SU-DHL-6 (cell line): ENCODE measurements at regions not wholly inside any gene's neighbourhood (a gene's known extent, or its start where the extent isn't known, plus 50 kb on each side); places are given as distances from the start of the nearest gene placed in this dataset.

ENCODE experiments used
- H2AFZ ChIP-seq: fragments of 200-600 bp; sonication (generic); 2 replicates; pipeline ENCODE4 v1.6.1; 2014; ENCODE audit warnings: low read depth, mild to moderate bottlenecking, moderate library complexity, mixed read lengths, antibody characterized with exemption, low read length; ENCODE audit not compliant: severe bottlenecking
- H3F3A ChIP-seq: fragments of 200-600 bp; shearing (Covaris generic); 2 replicates; pipeline ENCODE4 v1.6.0; 2016; ENCODE audit warnings: antibody characterized with exemption, mild to moderate bottlenecking; ENCODE audit not compliant: insufficient read depth
- H3K27ac ChIP-seq: fragments of 200-600 bp; sonication (generic); 2 replicates; pipeline ENCODE4 v1.5.1; 2016; ENCODE audit warnings: low read depth, mild to moderate bottlenecking, low read length, moderate library complexity, mixed read lengths
- H3K27me3 ChIP-seq: fragments of 200-600 bp; sonication (generic), shearing (Covaris generic); 2 replicates; pipeline ENCODE4 v1.6.0; 2014; ENCODE audit warnings: mild to moderate bottlenecking, low read length
- H3K36me3 ChIP-seq: fragments of 200-600 bp; sonication (generic); 2 replicates; pipeline ENCODE4 v1.6.1; 2014; ENCODE audit warnings: mild to moderate bottlenecking, low read length, mixed read lengths
- H3K4me2 ChIP-seq: fragments of 300-600, 200-600 bp; shearing (Covaris generic), sonication (generic); 2 replicates; pipeline ENCODE4 v1.6.0; 2014; ENCODE audit warnings: low read length, low read depth, mild to moderate bottlenecking; ENCODE audit not compliant: poor library complexity, severe bottlenecking
- H3K4me3 ChIP-seq: fragments of 200-600 bp; sonication (generic); 2 replicates; pipeline ENCODE4 v1.5.1; 2014; ENCODE audit warnings: antibody characterized with exemption, low read length, mild to moderate bottlenecking, mixed read lengths; ENCODE audit not compliant: insufficient read depth, poor library complexity, severe bottlenecking
- H3K79me2 ChIP-seq: fragments of 200-600 bp; sonication (generic); 2 replicates; pipeline ENCODE4 v1.6.1; 2014; ENCODE audit warnings: mild to moderate bottlenecking, low read length, moderate library complexity; ENCODE audit not compliant: insufficient read depth
- H3K9ac ChIP-seq: fragments of 200-600 bp; sonication (generic); 2 replicates; pipeline ENCODE4 v1.7.0; 2014; ENCODE audit warnings: mild to moderate bottlenecking, low read length
- H3K9me2 ChIP-seq: fragments of 200-600 bp; sonication (generic); replicated peaks from 2 replicates; pipeline ENCODE4 v1.6.1; 2014; ENCODE audit warnings: low read length; ENCODE audit not compliant: insufficient read depth
- H3K9me3 ChIP-seq: fragments of 200-600 bp; sonication (generic); 2 replicates; pipeline ENCODE4 v1.6.1; 2014; ENCODE audit warnings: low read length, mixed read lengths; ENCODE audit not compliant: insufficient read depth
- H4K20me1 ChIP-seq: fragments of 200-600 bp; sonication (generic); 2 replicates; pipeline ENCODE4 v1.6.1; 2014; ENCODE audit warnings: low read depth, mild to moderate bottlenecking, antibody characterized with exemption, low read length, moderate library complexity, mixed read lengths
- CTCF ChIP-seq: fragments of 200-600 bp; sonication (generic); IDR thresholded peaks from one replicate; pipeline ENCODE4 v1.5.1; 2017; ENCODE audit warnings: antibody characterized with exemption, mild to moderate bottlenecking, low read length, moderate library complexity; ENCODE audit not compliant: insufficient read depth, poor library complexity, severe bottlenecking
- EZH2phosphoT487 ChIP-seq: fragments of 200-600 bp; sonication (generic), shearing (Covaris generic); conservative IDR thresholded peaks from 2 replicates; pipeline ENCODE4 v1.6.1; 2018; ENCODE audit warnings: mild to moderate bottlenecking, antibody characterized with exemption, low read length, moderate library complexity, mixed read lengths

GRCh38 chr6:66245231-66245630, 538.2 kb upstream of the EYS start:
- Histone ChIP-seq H2AFZ (no peak overlapping the region), H3K27ac (no peak overlapping the region), H3K4me2 (no peak overlapping the region), H3K9ac (no peak overlapping the region), H3K36me3 (no peaks in the 10 kb centered on the region), H3K9me2 (no peaks in the 10 kb centered on the region), H3K9me3 (no peaks in the 10 kb centered on the region), H3K4me3 (no peak overlapping the region), H3F3A (no peaks in the 10 kb centered on the region), H3K27me3 (no peaks in the 10 kb centered on the region), H4K20me1 (no peaks in the 10 kb centered on the region), H3K79me2 (no peaks in the 10 kb centered on the region)
- TF ChIP-seq EZH2phosphoT487 (no peak), CTCF (no peak)

- Histone ChIP-seq H3K36me3 (no peaks in the 10 kb centered on the region), H3F3A (no peaks in the 10 kb centered on the region), H3K27ac (no peak overlapping the region), H3K9me3 (no peaks in the 10 kb centered on the region), H3K4me3 (no peak overlapping the region), H3K4me2 (no peak overlapping the region), H3K9me2 (no peaks in the 10 kb centered on the region), H3K27me3 (no peaks in the 10 kb centered on the region), H2AFZ (no peak overlapping the region), H3K79me2 (no peaks in the 10 kb centered on the region), H3K9ac (no peak overlapping the region), H4K20me1 (no peaks in the 10 kb centered on the region)
- TF ChIP-seq EZH2phosphoT487: no peak
- no peak for TF ChIP-seq CTCF
Observed at GRCh38 chr6:66238851-66239250, 531.8 kb upstream of the EYS start.

DNA sequence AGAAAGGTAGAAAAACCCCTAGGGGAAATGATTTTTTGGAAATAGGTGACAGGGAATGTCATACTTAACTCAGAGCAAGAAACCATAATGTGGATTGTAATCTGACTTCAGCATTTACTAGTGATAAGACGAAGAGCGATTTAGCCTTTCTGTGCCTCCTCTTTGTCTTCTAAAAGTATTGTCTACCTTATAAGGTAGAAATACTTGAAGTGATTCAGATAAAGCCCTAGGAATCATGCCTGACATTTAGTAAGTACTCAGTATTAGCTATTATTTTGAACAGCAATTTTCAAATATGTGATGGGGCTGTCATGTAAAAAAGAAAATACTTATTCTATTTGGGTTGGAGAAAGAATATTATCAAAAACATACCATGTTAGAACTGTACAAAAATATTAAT, 525.9 kb upstream of the EYS start:
- Histone ChIP-seq H3K27me3 (no peaks in the 10 kb centered on the region), H3K79me2 (no peaks in the 10 kb centered on the region), H4K20me1 (no peaks in the 10 kb centered on the region), H2AFZ (no peak overlapping the region), H3K4me3 (no peak overlapping the region), H3F3A (no peaks in the 10 kb centered on the region), H3K4me2 (no peak overlapping the region), H3K27ac (no peak overlapping the region), H3K9ac (no peak overlapping the region), H3K9me2 (no peaks in the 10 kb centered on the region), H3K9me3 (no peaks in the 10 kb centered on the region), H3K36me3 (no peaks in the 10 kb centered on the region)
- TF ChIP-seq EZH2phosphoT487 (no peak), CTCF (no peak)
